NCI-H187 (cell line): ENCODE measurements at regions not wholly inside any gene's neighbourhood (a gene's known extent, or its start where the extent isn't known, plus 50 kb on each side); places are given as distances from the start of the nearest gene placed in this dataset.

Source experiments
- DNase-seq, 2 experiments: peaks; one replicate each; lab custom pipeline; 2025; lab: John Stamatoyannopoulos, UW

- no peak for DNase-seq
Measured at GRCh38 chr20:60579941-60580515, 621.8 kb downstream of the CDH26 start.

- no peak for DNase-seq
Measured at GRCh38 chr20:60581606-60582115, 623.4 kb downstream of the CDH26 start.

GRCh38 chr20:60583741-60584140, 625.5 kb downstream of the CDH26 start:
- no peak for DNase-seq

- no peak for DNase-seq
Measured at GRCh38 chr20:60584221-60584620, 626.0 kb downstream of the CDH26 start.

GRCh38 chr20:60585651-60586050, 627.4 kb downstream of the CDH26 start:
- no peak for DNase-seq

- DNase-seq: no peak
Measured at GRCh38 chr20:60586269-60587050, 628.2 kb downstream of the CDH26 start.

- no peak for DNase-seq
Measured at GRCh38 chr20:60587986-60588385, 629.8 kb downstream of the CDH26 start.

GRCh38 chr20:60589623-60590022, 631.4 kb downstream of the CDH26 start:
- no peak for DNase-seq

GRCh38 chr20:60591172-60591799, 633.1 kb downstream of the CDH26 start:
- no peak for DNase-seq

- DNase-seq: no peak
Measured at GRCh38 chr20:60598528-60598927, 640.3 kb downstream of the CDH26 start.

GRCh38 chr20:60599381-60599780, 641.2 kb downstream of the CDH26 start:
- no peak for DNase-seq

GRCh38 chr20:60600036-60600435, 641.8 kb downstream of the CDH26 start:
- DNase-seq: no peak

GRCh38 chr20:60624066-60624465, 628.0 kb upstream of the CDH4 start:
- DNase-seq: no peak

GRCh38 chr20:60627751-60628565, 624.1 kb upstream of the CDH4 start:
- no peak for DNase-seq

- DNase-seq: no peak
Measured at GRCh38 chr20:60628749-60629148, 623.3 kb upstream of the CDH4 start.

GRCh38 chr20:60629206-60629605, 622.9 kb upstream of the CDH4 start:
- no peak for DNase-seq

GRCh38 chr20:60630609-60631008, 621.5 kb upstream of the CDH4 start:
- DNase-seq: peak; percentile 30 to 38

GRCh38 chr20:60631585-60632287, 620.3 kb upstream of the CDH4 start:
- no peak for DNase-seq

GRCh38 chr20:60632391-60633262, 619.4 kb upstream of the CDH4 start:
- no peak for DNase-seq

GRCh38 chr20:60634491-60635172, 617.4 kb upstream of the CDH4 start:
- no peak for DNase-seq
